IMR-90 (cell line): ENCODE measurements at regions not wholly inside any gene's neighbourhood (a gene's known extent, or its start where the extent isn't known, plus 50 kb on each side); places are given as distances from the start of the nearest gene placed in this dataset.

Experiments
- ATAC-seq: fragments of 200-7000 bp; cut with Tn5 transposase; 2 replicates; pipeline ENCODE4 v1.9.1; 2020; ENCODE audit warnings: low read depth, mild to moderate bottlenecking, moderate library complexity
- BruUV-seq: library from RNA; stranded (reverse); fragments of 400-500 nt; replicated peaks from 2 replicates; lab custom pipeline; 2021; lab: Mats Ljungman, UMichigan
- CTCF ChIA-PET: fragments of 300-600 bp; formaldehyde crosslinking; extraction: SDS; loops from one replicate; lab custom pipeline; 2021; ENCODE audit warnings: antibody characterized with exemption; lab: Yijun Ruan, JAX
- POLR2A ChIA-PET: fragments of 300-600 bp; sonication (Branson Sonifier 250); formaldehyde crosslinking; loops from one replicate; lab custom pipeline; 2022; ENCODE audit warnings: antibody characterized with exemption; ENCODE audit not compliant: unreplicated experiment; lab: Charles Lee
- DNase-seq: peaks from one replicate; pipeline ENCODE4 v3.0.0; 2013
- H2AFZ ChIP-seq: replicated peaks from 2 replicates; pipeline ENCODE3; 2013; ENCODE audit warnings: low read length, mild to moderate bottlenecking; ENCODE audit not compliant: poor library complexity
- H2AK5ac ChIP-seq: 2 replicates; pipeline ENCODE4 v1.6.1; 2013; ENCODE audit warnings: low read depth, low read length, inconsistent platforms
- H2AK9ac ChIP-seq: replicated peaks from 2 replicates; pipeline ENCODE3; 2013; ENCODE audit warnings: mild to moderate bottlenecking, low read depth, low read length, moderate library complexity; ENCODE audit not compliant: poor library complexity
- H2BK120ac ChIP-seq: 2 replicates; pipeline ENCODE4 v1.6.1; 2013; ENCODE audit warnings: low read depth, low read length, inconsistent platforms
- H2BK15ac ChIP-seq: 3 replicates; pipeline ENCODE4 v1.6.1; 2013; ENCODE audit warnings: low read depth, low read length, inconsistent platforms
- H2BK20ac ChIP-seq: 2 replicates; pipeline ENCODE4 v1.6.1; 2013; ENCODE audit warnings: low read depth, mild to moderate bottlenecking, inconsistent platforms, low read length, moderate library complexity
- H2BK5ac ChIP-seq: 2 replicates; pipeline ENCODE4 v1.6.1; 2013; ENCODE audit warnings: mild to moderate bottlenecking, low read depth, low read length, inconsistent platforms; ENCODE audit not compliant: poor library complexity, severe bottlenecking
- H3K14ac ChIP-seq: replicated peaks from 2 replicates; pipeline ENCODE4 v1.6.1; 2013; ENCODE audit warnings: low read depth, low read length, inconsistent platforms
- H3K18ac ChIP-seq: 2 replicates; pipeline ENCODE4 v1.6.1; 2013; ENCODE audit warnings: low read depth, low read length, control low read depth
- H3K23ac ChIP-seq: 2 replicates; pipeline ENCODE4 v1.6.1; 2013; ENCODE audit warnings: low read depth, low read length, inconsistent platforms
- H3K27ac ChIP-seq: 2 replicates; pipeline ENCODE4 v1.5.1; 2013; ENCODE audit warnings: mild to moderate bottlenecking, control low read depth, low read length; ENCODE audit not compliant: insufficient read depth
- H3K27me3 ChIP-seq: 2 replicates; pipeline ENCODE4 v1.6.1; 2013; ENCODE audit warnings: low read length; ENCODE audit not compliant: control insufficient read depth, insufficient read depth
- H3K36me3 ChIP-seq: 2 replicates; pipeline ENCODE4 v1.6.1; 2013; ENCODE audit warnings: low read length, mixed read lengths; ENCODE audit not compliant: control insufficient read depth, insufficient read depth
- H3K4ac ChIP-seq: 2 replicates; pipeline ENCODE4 v1.6.1; 2013; ENCODE audit warnings: low read depth, low read length, inconsistent platforms
- H3K4me1 ChIP-seq: 2 replicates; pipeline ENCODE4 v1.6.1; 2013; ENCODE audit warnings: low read length, mixed read lengths; ENCODE audit not compliant: control insufficient read depth, insufficient read depth
- H3K4me2 ChIP-seq: 2 replicates; pipeline ENCODE4 v1.6.1; 2013; ENCODE audit warnings: low read depth, mild to moderate bottlenecking, control low read depth, low read length, moderate library complexity
- H3K4me3 ChIP-seq: 2 replicates; pipeline ENCODE4 v1.5.1; 2013; ENCODE audit warnings: low read depth, mild to moderate bottlenecking, control low read depth, low read length, moderate library complexity; ENCODE audit not compliant: insufficient read depth
- H3K56ac ChIP-seq: 2 replicates; pipeline ENCODE4 v1.6.1; 2013; ENCODE audit warnings: low read length, inconsistent platforms; ENCODE audit not compliant: insufficient read depth; ENCODE audit errors: extremely low read depth
- H3K79me1 ChIP-seq, 2 experiments: 2 replicates each; pipeline ENCODE4 v1.6.1; 2013; ENCODE audit warnings: low read length in 2 of 2, inconsistent platforms in 1 of 2, low read depth in 1 of 2
- H3K9ac ChIP-seq: 2 replicates; pipeline ENCODE4 v1.6.1; 2013; ENCODE audit warnings: low read depth, low read length, control low read depth
- H3K9me1 ChIP-seq: 2 replicates; pipeline ENCODE4 v1.6.1; 2013; ENCODE audit warnings: low read length, inconsistent platforms; ENCODE audit not compliant: insufficient read depth
- H3K9me3 ChIP-seq: 2 replicates; pipeline ENCODE4 v1.6.1; 2013; ENCODE audit warnings: low read length; ENCODE audit not compliant: control insufficient read depth, insufficient read depth
- H4K20me1 ChIP-seq: 2 replicates; pipeline ENCODE4 v1.6.1; 2013; ENCODE audit warnings: low read length, inconsistent platforms; ENCODE audit not compliant: insufficient read depth
- H4K5ac ChIP-seq: 2 replicates; pipeline ENCODE4 v1.6.1; 2013; ENCODE audit warnings: mild to moderate bottlenecking, low read depth, low read length, control low read depth
- H4K8ac ChIP-seq, 2 experiments: 2 replicates each; pipeline ENCODE4 v1.6.1; 2013; ENCODE audit warnings: low read depth in 2 of 2, low read length in 2 of 2, control low read depth in 1 of 2, inconsistent platforms in 1 of 2
- H4K91ac ChIP-seq: 2 replicates; pipeline ENCODE4 v1.6.1; 2013; ENCODE audit warnings: low read depth, low read length, inconsistent platforms; ENCODE audit not compliant: insufficient read depth
- CHD1 ChIP-seq: IDR thresholded peaks from 2 replicates; pipeline ENCODE4 v1.6.1; 2012; ENCODE audit warnings: low read depth, low read length, improper control_type of control experiment
- CTCF ChIP-seq: conservative IDR thresholded peaks from 2 replicates; pipeline ENCODE4 v1.5.1; 2012; ENCODE audit warnings: mild to moderate bottlenecking, low read depth, low read length, improper control_type of control experiment
- ELK1 ChIP-seq: fragments of 150-350 bp; IDR thresholded peaks from 2 replicates; pipeline ENCODE4 v1.6.1; 2016; ENCODE audit warnings: low read depth, mild to moderate bottlenecking, low read length, moderate library complexity, borderline replicate concordance
- MXI1 ChIP-seq: IDR thresholded peaks from 2 replicates; pipeline ENCODE4 v1.6.1; 2012; ENCODE audit warnings: low read depth, mild to moderate bottlenecking, low read length, moderate library complexity, borderline replicate concordance
- RAD21 ChIP-seq: IDR thresholded peaks from 2 replicates; pipeline ENCODE4 v1.6.1; 2012; ENCODE audit warnings: low read length, improper control_type of control experiment
- RCOR1 ChIP-seq: IDR thresholded peaks from 2 replicates; pipeline ENCODE4 v1.6.1; 2012; ENCODE audit warnings: mild to moderate bottlenecking, low read length, improper control_type of control experiment; ENCODE audit not compliant: insufficient replicate concordance
- USF2 ChIP-seq: fragments of 150-350 bp; IDR thresholded peaks from 2 replicates; pipeline ENCODE4 v1.6.1; 2017; ENCODE audit warnings: mild to moderate bottlenecking, antibody characterized with exemption, low read length, low read depth
- WGBS, 2 experiments: methylation state at CpG; one replicate each; pipeline versions ENCODE4 v1.1.5 to v1.1.7; 2013; ENCODE audit warnings: missing lambda C conversion rate in 2 of 2; ENCODE audit not compliant: insufficient read length in 1 of 2; ENCODE audit errors: extremely low coverage in 2 of 2; 5-methylcytosine and 5-hydroxymethylcytosine counted together
- dilution Hi-C: fragments of 300-500 bp; cut with HindIII; formaldehyde crosslinking; loops from one replicate; pipeline ENCODE4 v1.14.3; 2018; ENCODE audit warnings: low sequenced_read_pairs; ENCODE audit not compliant: unreplicated experiment
- in situ Hi-C: fragments of 300-500 bp; cut with MboI; formaldehyde crosslinking; loops from 3 replicates; pipeline ENCODE4 v1.14.3; 2019; ENCODE audit warnings: low sequenced_read_pairs, inconsistent platforms, mixed read lengths
- intact Hi-C: fragments of 100-400 bp; cut with micrococcal nuclease; formaldehyde crosslinking; loops from 2 replicates; pipeline ENCODE4 v1.10.0; 2022

GRCh38 chr11:116219171-116219635, 553.6 kb downstream of the BUD13 start:
- Histone ChIP-seq H4K20me1 (no peaks in the 10 kb centered on the region), H3K4me1 (no peaks in the 10 kb centered on the region), H2AK5ac (no peak overlapping the region), H3K14ac (no peak overlapping the region), H2BK20ac (no peak overlapping the region), H3K4me3 (no peak overlapping the region), H3K79me1 (no peaks in the 10 kb centered on the region), H2BK5ac (no peak overlapping the region), H3K9ac (no peak overlapping the region), H3K4ac (no peak overlapping the region), H3K27me3 (no peaks in the 10 kb centered on the region), H4K91ac (no peak overlapping the region), H3K9me3 (no peaks in the 10 kb centered on the region), H3K9me1 (no peaks in the 10 kb centered on the region), H3K23ac (no peak overlapping the region), H2BK15ac (no peak overlapping the region), H4K5ac (no peak overlapping the region), H3K27ac (no peak overlapping the region), H2BK120ac (no peak overlapping the region), H2AFZ (no peak overlapping the region), H2AK9ac (no peak overlapping the region), H4K8ac (no peak overlapping the region), H3K56ac (no peak overlapping the region), H3K36me3 (no peaks in the 10 kb centered on the region), H3K18ac (no peak overlapping the region), H3K4me2 (no peak overlapping the region)
- BruUV-seq, result no TSS peak
- no peak for ATAC-seq
- TF ChIP-seq CHD1 (no peak), USF2 (no peak), RAD21 (no peak), ELK1 (no peak), RCOR1 (no peak), CTCF (no peak), MXI1 (no peak)
- dilution Hi-C loops (no loop called here), intact Hi-C loops (no loop called here), in situ Hi-C loops (loop anchor here (10.0 kb wide), 1 partner anchor 466 kb away; no protein-coding TSS in a partner anchor)
- CTCF ChIA-PET, result interaction anchor here (0.8 kb wide), 1 partner anchor 473 kb away, joined by 3 read pairs; no protein-coding TSS in a partner anchor
- 40% methylated on average over 1 of the region's 5 CpGs; no CpG with 5 or more reads in 1 of the 2 experiments for WGBS, 2 experiments
- POLR2A ChIA-PET, result no interaction called here
- no peak for DNase-seq
